HCT116 (cell line): ENCODE measurements at regions not wholly inside any gene's neighbourhood (a gene's known extent, or its start where the extent isn't known, plus 50 kb on each side); places are given as distances from the start of the nearest gene placed in this dataset.

Experiments
- CEBPB ChIP-seq: IDR thresholded peaks from 2 replicates; pipeline ENCODE4 v1.6.1; 2012; ENCODE audit warnings: low read depth
- ELF1 ChIP-seq: IDR thresholded peaks from 2 replicates; pipeline ENCODE4 v1.6.1; 2012; ENCODE audit warnings: low read depth, borderline replicate concordance
- EZH2 ChIP-seq: fragments of 200-600 bp; sonication (generic); IDR thresholded peaks from 2 replicates; pipeline ENCODE4 v1.6.1; 2017; ENCODE audit warnings: antibody characterized with exemption, mixed run types
- EZH2phosphoT487 ChIP-seq: fragments of 200-600 bp; IDR thresholded peaks from 2 replicates; pipeline ENCODE4 v1.6.1; 2018; ENCODE audit warnings: antibody characterized with exemption, borderline replicate concordance
- POLR2A ChIP-seq: IDR thresholded peaks from 2 replicates; pipeline ENCODE4 v1.7.0; 2011; ENCODE audit warnings: borderline replicate concordance; ENCODE audit not compliant: insufficient read depth, insufficient read length; ENCODE audit errors: extremely low read depth
- RAD21 ChIP-seq: IDR thresholded peaks from 2 replicates; pipeline ENCODE4 v1.6.1; 2012; ENCODE audit warnings: low read depth, mild to moderate bottlenecking
- SRF ChIP-seq: IDR thresholded peaks from 2 replicates; pipeline ENCODE4 v1.6.1; 2012; ENCODE audit warnings: low read depth
- YY1 ChIP-seq: IDR thresholded peaks from 2 replicates; pipeline ENCODE4 v1.6.1; 2011; ENCODE audit warnings: low read length, low read depth, moderate library complexity, mild to moderate bottlenecking; ENCODE audit not compliant: insufficient replicate concordance; ENCODE audit errors: extremely low read depth
- TF ChIP-seq, protein P1 (sequence below), 3 experiments: fragments of 200-600 bp in 1 of 3; sonication (generic) in 1 of 3; IDR thresholded peaks in 2 of 3; conservative IDR thresholded peaks in 1 of 3; 2 replicates each; pipeline ENCODE4 v1.5.1; 2012 to 2017; ENCODE audit warnings: low read depth in 2 of 3, low read length in 2 of 3, antibody characterized with exemption in 1 of 3, borderline replicate concordance in 1 of 3, control low read depth in 1 of 3, mild to moderate bottlenecking in 1 of 3, mixed read lengths in 1 of 3, mixed run types in 1 of 3, moderate library complexity in 1 of 3; ENCODE audit not compliant: insufficient read depth in 1 of 3
- TF ChIP-seq, protein P2 (sequence below): IDR thresholded peaks from 2 replicates; pipeline ENCODE4 v1.6.1; 2012; ENCODE audit warnings: low read depth

DNA sequence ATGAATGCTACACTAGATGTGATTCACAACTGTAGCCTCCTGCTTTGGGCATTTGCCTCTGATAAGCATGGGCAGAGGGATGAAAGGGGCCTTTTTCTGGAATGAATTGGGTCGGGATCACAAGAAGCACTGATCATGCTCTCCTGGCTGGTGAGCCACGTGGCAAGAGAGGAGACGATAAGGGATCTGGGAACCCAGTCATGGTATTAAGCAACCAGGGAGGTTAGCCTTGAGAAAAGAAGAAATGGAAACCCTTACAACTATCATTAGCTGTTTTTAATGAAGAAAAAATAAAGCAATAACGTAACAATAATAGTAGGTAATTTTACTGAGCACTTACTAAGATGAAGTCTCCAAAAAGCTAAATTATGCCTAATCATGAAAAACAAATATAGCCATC lies 50.0 kb upstream of the RAI14 start:
- TF ChIP-seq, protein P1, sequence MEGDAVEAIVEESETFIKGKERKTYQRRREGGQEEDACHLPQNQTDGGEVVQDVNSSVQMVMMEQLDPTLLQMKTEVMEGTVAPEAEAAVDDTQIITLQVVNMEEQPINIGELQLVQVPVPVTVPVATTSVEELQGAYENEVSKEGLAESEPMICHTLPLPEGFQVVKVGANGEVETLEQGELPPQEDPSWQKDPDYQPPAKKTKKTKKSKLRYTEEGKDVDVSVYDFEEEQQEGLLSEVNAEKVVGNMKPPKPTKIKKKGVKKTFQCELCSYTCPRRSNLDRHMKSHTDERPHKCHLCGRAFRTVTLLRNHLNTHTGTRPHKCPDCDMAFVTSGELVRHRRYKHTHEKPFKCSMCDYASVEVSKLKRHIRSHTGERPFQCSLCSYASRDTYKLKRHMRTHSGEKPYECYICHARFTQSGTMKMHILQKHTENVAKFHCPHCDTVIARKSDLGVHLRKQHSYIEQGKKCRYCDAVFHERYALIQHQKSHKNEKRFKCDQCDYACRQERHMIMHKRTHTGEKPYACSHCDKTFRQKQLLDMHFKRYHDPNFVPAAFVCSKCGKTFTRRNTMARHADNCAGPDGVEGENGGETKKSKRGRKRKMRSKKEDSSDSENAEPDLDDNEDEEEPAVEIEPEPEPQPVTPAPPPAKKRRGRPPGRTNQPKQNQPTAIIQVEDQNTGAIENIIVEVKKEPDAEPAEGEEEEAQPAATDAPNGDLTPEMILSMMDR (IDR thresholded peaks at IDR 0.05 in 2 of 3, conservative IDR thresholded peaks at IDR 0.05 in 1 of 3; ENCODE audit: borderline replicate concordance in 1 of 3, insufficient read depth in 1 of 3, low read depth in 2 of 3, low read length in 2 of 3): no peak
- TF ChIP-seq YY1 (no peak), POLR2A (no peak), EZH2phosphoT487 (no peak), CEBPB (no peak), EZH2 (no peak), SRF (no peak), RAD21 (no peak), ELF1 (no peak)
- TF ChIP-seq, protein P2, sequence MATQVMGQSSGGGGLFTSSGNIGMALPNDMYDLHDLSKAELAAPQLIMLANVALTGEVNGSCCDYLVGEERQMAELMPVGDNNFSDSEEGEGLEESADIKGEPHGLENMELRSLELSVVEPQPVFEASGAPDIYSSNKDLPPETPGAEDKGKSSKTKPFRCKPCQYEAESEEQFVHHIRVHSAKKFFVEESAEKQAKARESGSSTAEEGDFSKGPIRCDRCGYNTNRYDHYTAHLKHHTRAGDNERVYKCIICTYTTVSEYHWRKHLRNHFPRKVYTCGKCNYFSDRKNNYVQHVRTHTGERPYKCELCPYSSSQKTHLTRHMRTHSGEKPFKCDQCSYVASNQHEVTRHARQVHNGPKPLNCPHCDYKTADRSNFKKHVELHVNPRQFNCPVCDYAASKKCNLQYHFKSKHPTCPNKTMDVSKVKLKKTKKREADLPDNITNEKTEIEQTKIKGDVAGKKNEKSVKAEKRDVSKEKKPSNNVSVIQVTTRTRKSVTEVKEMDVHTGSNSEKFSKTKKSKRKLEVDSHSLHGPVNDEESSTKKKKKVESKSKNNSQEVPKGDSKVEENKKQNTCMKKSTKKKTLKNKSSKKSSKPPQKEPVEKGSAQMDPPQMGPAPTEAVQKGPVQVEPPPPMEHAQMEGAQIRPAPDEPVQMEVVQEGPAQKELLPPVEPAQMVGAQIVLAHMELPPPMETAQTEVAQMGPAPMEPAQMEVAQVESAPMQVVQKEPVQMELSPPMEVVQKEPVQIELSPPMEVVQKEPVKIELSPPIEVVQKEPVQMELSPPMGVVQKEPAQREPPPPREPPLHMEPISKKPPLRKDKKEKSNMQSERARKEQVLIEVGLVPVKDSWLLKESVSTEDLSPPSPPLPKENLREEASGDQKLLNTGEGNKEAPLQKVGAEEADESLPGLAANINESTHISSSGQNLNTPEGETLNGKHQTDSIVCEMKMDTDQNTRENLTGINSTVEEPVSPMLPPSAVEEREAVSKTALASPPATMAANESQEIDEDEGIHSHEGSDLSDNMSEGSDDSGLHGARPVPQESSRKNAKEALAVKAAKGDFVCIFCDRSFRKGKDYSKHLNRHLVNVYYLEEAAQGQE: no peak
